GM23248 (cell line): ENCODE measurements at regions not wholly inside any gene's neighbourhood (a gene's known extent, or its start where the extent isn't known, plus 50 kb on each side); places are given as distances from the start of the nearest gene placed in this dataset.
A peak's percentile ranks its signal among the peaks of the same experiment; 100 is the strongest.
"Not testable (repeated sequence)": the region's sequence is repeated elsewhere in the genome, so short reads cannot be mapped to it uniquely, and the experiment has no call there.

Experiments used
- DNase-seq: peaks from one replicate; pipeline ENCODE4 v3.0.0-alpha.2; 2015
- H2AFZ ChIP-seq: fragments of 200-600 bp; sonication (generic); 2 replicates; pipeline ENCODE4 v1.6.1; 2016; ENCODE audit warnings: antibody characterized with exemption
- H3F3A ChIP-seq: fragments of 200-600 bp; sonication (generic); 2 replicates; pipeline ENCODE4 v1.6.1; 2016; ENCODE audit warnings: mild to moderate bottlenecking, antibody characterized with exemption, mixed run types; ENCODE audit not compliant: insufficient read depth
- H3K27ac ChIP-seq: fragments of 200-600 bp; sonication (generic); 2 replicates; pipeline ENCODE4 v1.5.1; 2016; ENCODE audit warnings: mild to moderate bottlenecking
- H3K27me3 ChIP-seq: fragments of 200-600 bp; sonication (generic); replicated peaks from 2 replicates; pipeline ENCODE4 v1.6.1; 2016; ENCODE audit warnings: mild to moderate bottlenecking; ENCODE audit not compliant: insufficient read depth
- H3K36me3 ChIP-seq: fragments of 200-600 bp; sonication (generic); 2 replicates; pipeline ENCODE4 v1.6.1; 2016; ENCODE audit warnings: low read depth, mild to moderate bottlenecking
- H3K4me1 ChIP-seq: fragments of 200-600 bp; sonication (generic); 2 replicates; pipeline ENCODE4 v1.6.1; 2016; ENCODE audit warnings: mild to moderate bottlenecking; ENCODE audit not compliant: insufficient read depth
- H3K4me2 ChIP-seq: fragments of 200-600 bp; sonication (generic); one replicate; pipeline ENCODE4 v1.6.1; 2016; ENCODE audit warnings: mild to moderate bottlenecking; ENCODE audit not compliant: unreplicated experiment
- H3K4me3 ChIP-seq: fragments of 200-600 bp; sonication (generic); 2 replicates; pipeline ENCODE4 v1.5.1; 2016; ENCODE audit warnings: mild to moderate bottlenecking
- H3K79me2 ChIP-seq: fragments of 200-600 bp; sonication (generic); 2 replicates; pipeline ENCODE4 v1.6.1; 2016; ENCODE audit warnings: mild to moderate bottlenecking; ENCODE audit not compliant: insufficient read depth
- H3K9ac ChIP-seq: fragments of 200-600 bp; sonication (generic); 2 replicates; pipeline ENCODE4 v1.6.1; 2016; ENCODE audit warnings: mild to moderate bottlenecking
- H3K9me2 ChIP-seq: fragments of 200-600 bp; sonication (generic); 2 replicates; pipeline ENCODE4 v1.6.1; 2016; ENCODE audit warnings: mixed run types, mild to moderate bottlenecking, moderate library complexity; ENCODE audit not compliant: insufficient read depth
- H3K9me3 ChIP-seq: fragments of 200-600 bp; sonication (generic); one replicate; pipeline ENCODE4 v1.6.1; 2017; ENCODE audit warnings: low read depth
- H4K20me1 ChIP-seq: fragments of 200-600 bp; sonication (generic); 2 replicates; pipeline ENCODE4 v1.6.0; 2016; ENCODE audit not compliant: insufficient read depth
- EZH2 ChIP-seq: fragments of 200-600 bp; sonication (generic); IDR thresholded peaks from 2 replicates; pipeline ENCODE4 v1.6.1; 2018; ENCODE audit warnings: antibody characterized with exemption, mild to moderate bottlenecking; ENCODE audit not compliant: insufficient read depth, poor library complexity, severe bottlenecking
- EZH2phosphoT487 ChIP-seq: fragments of 200-600 bp; sonication (generic); IDR thresholded peaks from 2 replicates; pipeline ENCODE4 v1.6.1; 2018; ENCODE audit warnings: antibody characterized with exemption, moderate library complexity, mild to moderate bottlenecking, low read depth; ENCODE audit not compliant: insufficient read depth
- WGBS, 2 experiments: methylation state at CpG; one replicate each; pipeline ENCODE4 v1.1.6; 2015 to 2017; ENCODE audit warnings: low lambda C conversion rate in 2 of 2, low coverage in 1 of 2; ENCODE audit errors: missing lambda C conversion rate in 2 of 2; 5-methylcytosine and 5-hydroxymethylcytosine counted together
- in situ Hi-C: fragments of 300-500 bp; cut with MboI; formaldehyde crosslinking; loops from 2 replicates; pipeline ENCODE4 v1.15.0; 2020

DNA sequence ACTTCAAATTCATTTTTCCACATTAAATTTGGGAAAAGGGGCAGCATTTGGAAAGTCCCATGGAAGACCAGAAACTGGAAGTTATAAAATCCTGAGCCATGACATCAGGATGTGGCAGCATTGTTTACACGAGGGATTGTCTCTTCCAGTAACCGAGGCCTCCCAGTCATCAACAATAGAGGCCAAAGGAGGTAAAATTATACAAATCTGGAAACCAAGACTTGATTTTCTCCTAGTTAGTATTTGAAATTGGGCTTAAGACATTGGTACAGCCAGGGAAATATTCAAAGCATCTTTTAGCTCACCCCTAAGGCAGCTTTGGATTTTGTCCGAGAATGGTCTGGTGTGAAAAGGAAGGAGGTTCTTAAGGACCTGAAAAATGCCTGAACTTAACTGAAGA, 251.6 kb upstream of the FOXF1 start:
- H3K27me3 ChIP-seq = peaks cover 31% of the 10 kb centered on the region
- H3K36me3 ChIP-seq = no peaks in the 10 kb centered on the region
- H3K9me3 ChIP-seq = no peaks in the 10 kb centered on the region
- no peak overlapping the region for H3K4me2 ChIP-seq
- H3K9ac ChIP-seq = no peak overlapping the region
- no peak for DNase-seq
- H3K4me1 ChIP-seq = no peaks in the 10 kb centered on the region
- H3K79me2 ChIP-seq = no peaks in the 10 kb centered on the region
- H3K27ac ChIP-seq = no peak overlapping the region
- 64 to 66% methylated on average over 3 of the region's 3 CpGs for WGBS, 2 experiments
- TF ChIP-seq EZH2phosphoT487 = no peak
- TF ChIP-seq EZH2 = no peak
- no peaks in the 10 kb centered on the region for H4K20me1 ChIP-seq
- H3F3A ChIP-seq = no peaks in the 10 kb centered on the region
- no peak overlapping the region for H3K4me3 ChIP-seq
- in situ Hi-C loops = no loop called here
- no peak overlapping the region for H2AFZ ChIP-seq
- H3K9me2 ChIP-seq = no peaks in the 10 kb centered on the region

DNA sequence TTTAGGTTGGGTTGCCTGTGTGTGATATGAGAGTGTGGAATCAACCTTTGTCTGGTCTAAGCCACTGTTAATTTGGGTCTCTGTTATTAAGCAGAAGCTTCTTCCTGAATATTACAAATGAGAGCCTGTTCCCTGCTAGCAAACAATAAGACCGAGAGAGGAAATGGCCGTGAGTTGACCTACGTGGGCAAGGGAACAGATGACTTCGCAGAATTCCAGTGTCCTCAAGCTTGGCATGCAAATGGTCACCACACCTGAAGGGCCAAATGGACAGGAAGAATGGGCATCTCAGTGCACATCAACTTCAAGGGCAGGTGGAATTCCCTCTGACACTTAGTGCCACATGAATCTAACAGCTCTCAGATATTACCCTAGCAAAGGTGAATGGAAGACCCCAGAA, 250.8 kb upstream of the FOXF1 start:
- DNase-seq = no peak
- Histone ChIP-seq H3K4me2 (no peak overlapping the region), H3F3A (no peaks in the 10 kb centered on the region), H3K36me3 (no peaks in the 10 kb centered on the region), H3K9me2 (no peaks in the 10 kb centered on the region), H3K4me3 (no peak overlapping the region), H2AFZ (no peak overlapping the region), H3K4me1 (no peaks in the 10 kb centered on the region), H3K9me3 (no peaks in the 10 kb centered on the region), H3K79me2 (no peaks in the 10 kb centered on the region), H3K9ac (no peak overlapping the region), H3K27ac (no peak overlapping the region), H3K27me3 (peaks cover 24% of the 10 kb centered on the region), H4K20me1 (no peaks in the 10 kb centered on the region)
- TF ChIP-seq EZH2phosphoT487 (no peak), EZH2 (no peak)
- WGBS, 2 experiments = 29 to 33% methylated on average over 4 of the region's 4 CpGs
- in situ Hi-C loops = no loop called here

DNA sequence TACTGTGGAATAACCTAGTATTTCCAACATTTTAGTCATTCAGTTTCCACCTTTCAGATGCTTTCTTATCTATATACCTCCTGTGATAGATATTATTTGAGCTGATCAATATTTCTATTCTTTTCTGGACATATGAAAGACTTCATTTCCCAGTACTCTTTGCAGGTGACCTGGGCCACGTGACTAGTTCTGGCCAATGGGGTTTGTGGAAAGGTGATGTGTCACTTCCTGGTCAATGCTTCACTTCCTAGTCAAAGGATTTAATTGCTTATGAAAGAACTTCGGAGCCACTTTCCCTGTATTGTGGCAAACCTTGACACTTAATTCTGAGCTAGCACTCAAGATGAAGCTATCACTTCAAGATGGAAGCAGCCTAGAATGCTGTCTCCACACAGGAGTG, 248.9 kb upstream of the FOXF1 start:
- in situ Hi-C loops = no loop called here
- Histone ChIP-seq H3K27me3 (peaks cover 7% of the 10 kb centered on the region; the same call in 1 of the 2 replicates), H3K27ac (no peak overlapping the region), H3K4me1 (no peaks in the 10 kb centered on the region), H3F3A (no peaks in the 10 kb centered on the region), H3K9me3 (no peaks in the 10 kb centered on the region), H3K36me3 (no peaks in the 10 kb centered on the region), H3K9ac (no peak overlapping the region), H3K4me3 (no peak overlapping the region), H2AFZ (peak overlapping the region; percentile 36; the same call in 1 of the 2 replicates), H3K9me2 (no peaks in the 10 kb centered on the region), H3K4me2 (no peak overlapping the region), H3K79me2 (no peaks in the 10 kb centered on the region), H4K20me1 (no peaks in the 10 kb centered on the region)
- 31 to 38% methylated on average over 2 of the region's 2 CpGs for WGBS, 2 experiments
- no peak for TF ChIP-seq EZH2
- DNase-seq = peak; percentile 26

DNA sequence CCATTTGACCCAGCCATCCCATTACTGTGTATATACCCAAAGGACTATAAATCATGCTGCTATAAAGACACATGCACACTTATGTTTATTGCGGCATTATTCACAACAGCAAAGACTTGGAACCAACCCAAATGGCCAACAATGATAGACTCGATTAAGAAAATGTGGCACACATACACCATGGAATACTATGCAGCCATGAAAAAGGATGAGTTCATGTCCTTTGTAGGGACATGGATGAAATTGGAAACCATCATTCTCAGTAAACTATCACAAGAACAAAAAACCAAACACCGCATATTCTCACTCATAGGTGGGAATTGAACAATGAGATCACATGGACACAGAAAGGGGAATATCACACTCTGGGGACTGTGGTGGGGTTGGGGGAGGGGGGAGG, 242.7 kb upstream of the FOXF1 start:
- in situ Hi-C loops, H3K9ac ChIP-seq: not testable (repeated sequence)

DNA sequence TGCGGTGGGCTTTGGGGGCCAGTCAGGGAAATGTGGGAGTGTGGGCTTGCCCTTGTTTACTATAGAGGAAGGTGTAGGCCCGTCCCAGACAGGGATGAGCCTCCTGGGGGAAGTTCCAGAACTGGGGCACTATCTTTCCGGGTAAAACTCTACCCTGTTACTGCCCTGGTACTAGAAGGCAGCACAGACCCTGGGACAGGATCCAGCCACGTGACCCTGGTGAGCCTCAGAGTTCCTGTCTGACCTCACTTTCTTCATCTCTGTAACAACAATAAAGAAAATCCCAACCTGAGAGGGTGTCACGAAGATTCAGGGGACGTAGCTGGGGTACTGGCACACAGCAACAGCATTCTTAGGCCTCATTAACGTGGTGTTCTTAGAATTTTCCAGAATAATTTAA, 239.6 kb upstream of the FOXF1 start:
- no peak overlapping the region for H2AFZ ChIP-seq
- H4K20me1 ChIP-seq = no peaks in the 10 kb centered on the region
- H3K4me2 ChIP-seq = no peak overlapping the region
- DNase-seq = no peak
- H3K9ac ChIP-seq = no peak overlapping the region
- no peaks in the 10 kb centered on the region for H3K36me3 ChIP-seq
- H3K9me3 ChIP-seq = no peaks in the 10 kb centered on the region
- H3K27ac ChIP-seq = no peak overlapping the region
- H3K4me3 ChIP-seq = no peak overlapping the region
- no peaks in the 10 kb centered on the region for H3K4me1 ChIP-seq
- in situ Hi-C loops = no loop called here
- TF ChIP-seq EZH2 (no peak), EZH2phosphoT487 (no peak)
- H3K79me2 ChIP-seq = no peaks in the 10 kb centered on the region
- 26 to 33% methylated on average over 7 of the region's 7 CpGs for WGBS, 2 experiments
- peaks cover 48% of the 10 kb centered on the region for H3K27me3 ChIP-seq
- no peaks in the 10 kb centered on the region for H3F3A ChIP-seq
- no peaks in the 10 kb centered on the region for H3K9me2 ChIP-seq

More for the DNA sequence above, 242.7 kb upstream of the FOXF1 start:
- not testable (repeated sequence) for H3K79me2 ChIP-seq, H3K9me2 ChIP-seq, H3F3A ChIP-seq, H3K27ac ChIP-seq, H3K9me3 ChIP-seq, H4K20me1 ChIP-seq, H3K4me1 ChIP-seq, DNase-seq, H3K4me3 ChIP-seq, H2AFZ ChIP-seq, H3K36me3 ChIP-seq, H3K4me2 ChIP-seq
- peaks cover 18% of the 10 kb centered on the region for H3K27me3 ChIP-seq
- 37 to 50% methylated on average over 3 of the region's 3 CpGs for WGBS, 2 experiments
